Neutrophil (primary cell): ENCODE measurements at regions not wholly inside any gene's neighbourhood (a gene's known extent, or its start where the extent isn't known, plus 50 kb on each side); places are given as distances from the start of the nearest gene placed in this dataset.

Experiments
- H3K27ac ChIP-seq: fragments of 200-600 bp; sonication (generic); 2 replicates; pipeline ENCODE4 v1.5.1; 2016; ENCODE audit warnings: mild to moderate bottlenecking, moderate library complexity
- H3K27me3 ChIP-seq: fragments of 200-600 bp; sonication (generic); 2 replicates; pipeline ENCODE4 v1.6.0; 2016; ENCODE audit warnings: mild to moderate bottlenecking
- H3K36me3 ChIP-seq: fragments of 200-600 bp; sonication (generic); 2 replicates; pipeline ENCODE4 v1.5.1; 2017
- H3K4me1 ChIP-seq, 2 experiments: fragments of 200-600 bp in 1 of 2; sonication (generic) in 1 of 2; 1 replicate in 1 of 2; 2 replicates in 1 of 2; pipeline versions ENCODE4 v1.5.1 to v1.6.1; 2013 to 2016; ENCODE audit warnings: low read depth in 1 of 2, low read length in 1 of 2, mild to moderate bottlenecking in 1 of 2, moderate library complexity in 1 of 2; ENCODE audit not compliant: control insufficient read depth in 1 of 2, insufficient read depth in 1 of 2
- H3K4me3 ChIP-seq, 2 experiments: fragments of 200-600 bp in 1 of 2; sonication (generic) in 1 of 2; 1 replicate in 1 of 2; 2 replicates in 1 of 2; pipeline ENCODE4 v1.5.1; 2013 to 2016; ENCODE audit warnings: low read depth in 1 of 2, low read length in 1 of 2, mild to moderate bottlenecking in 1 of 2, moderate library complexity in 1 of 2
- H3K9me3 ChIP-seq: fragments of 200-600 bp; sonication (generic); 2 replicates; pipeline ENCODE4 v1.5.1; 2016
- CTCF ChIP-seq: fragments of 200-600 bp; sonication (generic); IDR thresholded peaks from 2 replicates; pipeline ENCODE4 v1.5.1; 2016; ENCODE audit warnings: antibody characterized with exemption

DNA sequence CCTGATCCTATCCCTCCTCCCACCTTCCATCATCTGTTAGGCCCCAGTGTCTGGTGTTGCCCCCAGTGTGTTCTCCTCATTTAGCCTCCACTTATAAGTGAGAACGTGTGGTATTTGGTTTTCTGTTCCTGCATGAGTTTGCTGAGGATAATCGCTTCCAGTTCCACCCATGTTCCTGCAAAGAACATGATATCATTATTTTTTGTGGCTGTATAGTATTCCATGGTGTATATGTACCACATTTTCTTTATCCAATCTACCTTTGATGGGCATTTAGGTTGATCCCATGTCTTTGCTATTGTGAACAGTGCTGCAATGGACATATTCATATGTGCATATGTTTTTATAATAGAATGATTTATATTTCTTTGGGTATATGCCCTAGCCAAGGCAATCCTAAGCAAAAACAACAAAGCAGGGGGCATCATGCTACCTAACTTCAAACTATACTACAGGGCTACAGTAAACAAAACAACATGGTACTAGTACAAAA, 142.9 kb downstream of the TNFSF18 start:
- no peak for TF ChIP-seq CTCF
- Histone ChIP-seq H3K4me3 (no peak overlapping the region), H3K9me3 (peaks cover 5% of the 10 kb centered on the region), H3K27ac (no peak overlapping the region), H3K27me3 (no peaks in the 10 kb centered on the region), H3K36me3 (no peaks in the 10 kb centered on the region), H3K4me1 (no peaks in the 10 kb centered on the region)

DNA sequence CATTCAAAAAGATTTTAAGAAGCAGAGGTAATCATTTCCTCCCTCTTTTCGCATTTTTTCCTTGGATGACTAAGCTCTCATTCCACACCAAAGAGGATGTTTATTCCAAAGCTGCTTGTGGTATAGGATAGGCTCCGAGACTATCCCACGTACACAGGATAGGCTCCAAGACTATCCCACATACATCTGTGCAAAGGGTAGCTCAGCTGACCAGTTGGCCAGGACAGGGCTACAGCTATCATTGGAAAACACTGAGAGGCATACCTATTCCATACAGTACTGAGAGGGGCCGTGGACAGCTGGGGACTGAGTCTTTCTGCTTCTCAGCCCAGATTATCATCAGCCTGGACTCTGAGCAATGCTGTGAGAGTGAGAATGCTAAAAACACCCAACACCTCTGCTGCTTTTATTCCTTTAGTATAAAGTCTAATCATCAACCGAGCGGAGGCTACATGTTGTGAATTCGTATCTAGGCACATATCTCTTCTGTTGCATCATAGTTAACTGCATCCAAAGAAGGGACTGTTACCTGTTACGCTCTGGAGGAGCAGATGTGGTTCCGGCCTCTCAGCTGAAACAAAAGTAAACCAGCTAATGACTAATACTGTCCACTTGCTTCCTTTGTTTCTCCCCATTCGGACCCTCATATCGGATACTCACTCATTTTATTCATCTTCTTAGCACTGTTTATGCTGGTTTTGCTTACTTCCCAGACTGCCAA, 141.0 kb downstream of the TNFSF18 start:
- no peaks in the 10 kb centered on the region for H3K4me1 ChIP-seq
- H3K9me3 ChIP-seq = peaks cover 10% of the 10 kb centered on the region
- H3K27me3 ChIP-seq = no peaks in the 10 kb centered on the region
- TF ChIP-seq CTCF = no peak
- no peak overlapping the region for H3K4me3 ChIP-seq
- no peaks in the 10 kb centered on the region for H3K36me3 ChIP-seq
- no peak overlapping the region for H3K27ac ChIP-seq

- Histone ChIP-seq H3K27me3 (no peaks in the 10 kb centered on the region), H3K4me1 (no peaks in the 10 kb centered on the region), H3K9me3 (peaks cover 10% of the 10 kb centered on the region), H3K36me3 (no peaks in the 10 kb centered on the region), H3K27ac (no peak overlapping the region), H3K4me3 (no peak overlapping the region)
- TF ChIP-seq CTCF = no peak
Observed at GRCh38 chr1:172912765-172913260, 137.9 kb downstream of the TNFSF18 start.

DNA sequence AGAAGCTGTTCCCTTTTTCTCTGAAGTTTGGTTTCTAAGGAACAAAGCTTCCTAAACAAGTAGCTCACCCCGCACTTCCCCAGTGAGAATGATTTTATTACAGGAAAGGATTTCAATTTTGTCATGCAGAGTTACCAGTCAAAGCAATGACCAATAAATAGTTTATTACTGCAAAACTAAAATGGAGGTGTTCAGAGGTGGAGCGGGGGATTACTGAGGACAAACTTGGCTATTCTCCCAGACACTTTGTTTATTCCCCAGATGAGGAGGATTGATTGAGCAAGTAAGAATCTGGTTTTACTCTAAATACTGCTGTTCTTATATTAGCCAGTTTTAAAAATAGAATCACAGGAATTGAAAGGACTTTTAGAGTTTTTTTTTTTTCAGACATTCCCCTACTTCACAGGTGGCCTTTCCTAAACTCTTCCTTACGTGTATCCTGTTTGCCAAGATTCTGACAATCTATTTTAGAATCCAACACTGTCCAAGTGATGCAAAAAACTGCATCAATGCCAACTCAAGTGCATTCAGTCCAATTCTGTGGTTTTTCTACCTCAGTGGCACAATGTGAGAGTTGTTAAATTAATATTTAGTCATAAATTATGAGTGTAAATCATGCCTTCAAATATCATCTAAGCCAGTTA, 136.1 kb downstream of the TNFSF18 start:
- Histone ChIP-seq H3K27ac (no peak overlapping the region), H3K36me3 (no peaks in the 10 kb centered on the region), H3K4me1 (no peaks in the 10 kb centered on the region), H3K9me3 (peaks cover 10% of the 10 kb centered on the region), H3K27me3 (no peaks in the 10 kb centered on the region), H3K4me3 (no peak overlapping the region)
- no peak for TF ChIP-seq CTCF

GRCh38 chr1:172915271-172915670, 135.5 kb downstream of the TNFSF18 start:
- H3K27me3 ChIP-seq = no peaks in the 10 kb centered on the region
- H3K27ac ChIP-seq = no peak overlapping the region
- H3K4me1 ChIP-seq = no peaks in the 10 kb centered on the region
- no peaks in the 10 kb centered on the region for H3K36me3 ChIP-seq
- H3K4me3 ChIP-seq = no peak overlapping the region
- peaks cover 10% of the 10 kb centered on the region for H3K9me3 ChIP-seq
- TF ChIP-seq CTCF = no peak
